GM23338 (cell line): ENCODE measurements at regions not wholly inside any gene's neighbourhood (a gene's known extent, or its start where the extent isn't known, plus 50 kb on each side); places are given as distances from the start of the nearest gene placed in this dataset.
"Not testable (repeated sequence)": the region's sequence is repeated elsewhere in the genome, so short reads cannot be mapped to it uniquely, and the experiment has no call there.

Experiments used
- ATAC-seq: fragments of 200-7000 bp; cut with Tn5 transposase; 3 replicates; pipeline ENCODE4 v1.9.1; 2020
- DNase-seq: peaks from one replicate; pipeline ENCODE4 v3.0.0-alpha.2; 2015; ENCODE audit warnings: low spot score
- H2AFZ ChIP-seq: fragments of 200-600 bp; sonication (generic); 2 replicates; pipeline ENCODE4 v1.8.0; 2016; ENCODE audit warnings: antibody characterized with exemption, mild to moderate bottlenecking, moderate library complexity
- H3F3A ChIP-seq: fragments of 200-600 bp; sonication (generic); replicated peaks from 2 replicates; pipeline ENCODE4 v1.8.0; 2017; ENCODE audit warnings: antibody characterized with exemption, mixed run types, low read depth
- H3K27ac ChIP-seq: fragments of 200-600 bp; sonication (generic); 2 replicates; pipeline ENCODE4 v1.6.1; 2016; ENCODE audit warnings: low read depth
- H3K27me3 ChIP-seq: fragments of 200-600 bp; sonication (generic); 2 replicates; pipeline ENCODE4 v1.8.0; 2016; ENCODE audit warnings: mild to moderate bottlenecking, mixed run types, moderate library complexity; ENCODE audit not compliant: insufficient read depth
- H3K36me3 ChIP-seq: fragments of 200-600 bp; sonication (generic); 2 replicates; pipeline ENCODE4 v1.8.0; 2016; ENCODE audit warnings: mild to moderate bottlenecking; ENCODE audit not compliant: insufficient read depth
- H3K4me1 ChIP-seq: fragments of 200-600 bp; sonication (generic); 2 replicates; pipeline ENCODE4 v1.8.0; 2016; ENCODE audit warnings: mild to moderate bottlenecking, moderate library complexity; ENCODE audit not compliant: insufficient read depth
- H3K4me2 ChIP-seq: fragments of 200-600 bp; sonication (generic); 2 replicates; pipeline ENCODE4 v1.7.1; 2017; ENCODE audit warnings: mixed run types
- H3K4me3 ChIP-seq: fragments of 200-600 bp; sonication (generic); 2 replicates; pipeline ENCODE4 v1.6.1; 2016; ENCODE audit warnings: mixed run types
- H3K79me2 ChIP-seq: fragments of 200-600 bp; sonication (generic); replicated peaks from 2 replicates; pipeline ENCODE4 v1.8.0; 2017; ENCODE audit warnings: mild to moderate bottlenecking; ENCODE audit not compliant: insufficient read depth
- H3K9me2 ChIP-seq: fragments of 200-600 bp; sonication (generic); 2 replicates; pipeline ENCODE4 v1.8.0; 2017; ENCODE audit not compliant: insufficient read depth
- H4K20me1 ChIP-seq: fragments of 200-600 bp; sonication (generic); replicated peaks from 2 replicates; pipeline ENCODE4 v1.8.0; 2017; ENCODE audit warnings: mild to moderate bottlenecking; ENCODE audit not compliant: insufficient read depth
- H3K27ac Mint-ChIP-seq: 2 replicates; pipeline ENCODE4 v1.8.0; 2020; ENCODE audit warnings: inconsistent platforms, mild to moderate bottlenecking, moderate library complexity, mixed read lengths
- H3K27me3 Mint-ChIP-seq: 3 replicates; pipeline ENCODE4 v1.8.0; 2022; ENCODE audit warnings: low read depth, mild to moderate bottlenecking, moderate library complexity, mixed read lengths, inconsistent platforms; ENCODE audit not compliant: insufficient read depth, poor library complexity
- H3K36me3 Mint-ChIP-seq: 3 replicates; pipeline ENCODE4 v1.8.0; 2021; ENCODE audit warnings: low read depth, mild to moderate bottlenecking, inconsistent platforms, moderate library complexity, mixed read lengths
- H3K4me1 Mint-ChIP-seq: 3 replicates; pipeline ENCODE4 v1.8.0; 2020; ENCODE audit warnings: mild to moderate bottlenecking, inconsistent platforms, mixed read lengths
- H3K4me3 Mint-ChIP-seq: 3 replicates; pipeline ENCODE4 v1.8.0; 2021; ENCODE audit warnings: moderate library complexity, mild to moderate bottlenecking, inconsistent platforms, mixed read lengths
- H3K9me3 Mint-ChIP-seq: 3 replicates; pipeline ENCODE4 v1.8.0; 2020; ENCODE audit warnings: moderate library complexity, mild to moderate bottlenecking, inconsistent platforms, mixed read lengths

DNA sequence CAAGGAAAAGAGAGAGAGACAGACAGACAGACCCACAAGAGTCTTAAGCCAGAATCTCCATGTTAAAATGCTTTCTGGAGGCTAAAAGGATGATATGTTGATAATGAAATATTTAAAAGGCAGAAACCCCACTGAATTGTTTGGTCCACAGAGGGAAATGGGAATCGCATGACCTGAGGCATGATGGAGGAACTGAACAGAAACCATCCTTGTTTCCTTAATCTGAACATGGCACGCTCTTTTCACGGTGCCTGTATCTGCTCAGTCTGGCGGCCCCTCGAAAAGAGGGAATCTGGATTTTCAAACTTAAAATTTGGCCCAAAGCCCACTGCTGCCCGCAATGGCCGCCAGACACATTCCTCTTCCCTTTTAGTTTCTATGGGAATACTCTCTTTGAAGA is 173.5 kb upstream of the OSBPL11 start:
- H3K27ac Mint-ChIP-seq, H3K4me2 ChIP-seq, H3K9me3 Mint-ChIP-seq, H3K4me1 ChIP-seq, H3K27ac ChIP-seq, H3F3A ChIP-seq, H4K20me1 ChIP-seq, DNase-seq, H3K36me3 Mint-ChIP-seq, H3K4me3 Mint-ChIP-seq, H3K79me2 ChIP-seq, H3K4me3 ChIP-seq, ATAC-seq, H3K36me3 ChIP-seq, H2AFZ ChIP-seq, H3K9me2 ChIP-seq: not testable (repeated sequence)
- H3K27me3 ChIP-seq, result peaks cover 24% of the 10 kb centered on the region
- H3K27me3 Mint-ChIP-seq, result peaks cover 31% of the 10 kb centered on the region
- peaks cover 19% of the 10 kb centered on the region for H3K4me1 Mint-ChIP-seq

DNA sequence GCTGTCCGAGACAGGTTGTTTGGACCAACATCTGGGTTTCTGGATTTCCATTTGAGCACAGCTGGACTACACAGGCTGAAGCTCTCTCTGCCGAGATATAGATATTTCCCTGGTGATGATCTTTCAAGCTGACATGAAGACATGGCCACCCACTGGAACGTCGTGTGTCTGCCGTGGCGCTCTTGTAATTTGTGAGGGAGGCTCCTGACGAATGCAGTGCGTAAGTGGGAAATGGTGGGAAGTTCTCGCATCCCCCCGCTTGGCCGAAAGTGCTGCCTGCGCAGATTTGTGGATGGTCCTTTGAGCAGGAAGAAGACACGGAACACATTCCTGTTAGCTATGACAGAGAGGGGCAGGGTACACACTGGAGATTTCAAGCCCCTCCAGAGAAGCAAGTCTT is 176.2 kb upstream of the OSBPL11 start:
- not testable (repeated sequence) for H4K20me1 ChIP-seq, H3K9me3 Mint-ChIP-seq, H3K4me3 Mint-ChIP-seq, H3K27ac ChIP-seq, H3K4me1 ChIP-seq, H3K36me3 Mint-ChIP-seq, H2AFZ ChIP-seq, H3F3A ChIP-seq, H3K4me1 Mint-ChIP-seq, H3K36me3 ChIP-seq, DNase-seq, H3K79me2 ChIP-seq, ATAC-seq, H3K27ac Mint-ChIP-seq, H3K4me2 ChIP-seq, H3K9me2 ChIP-seq, H3K4me3 ChIP-seq
- peaks cover 10% of the 10 kb centered on the region for H3K27me3 ChIP-seq
- H3K27me3 Mint-ChIP-seq, result peaks cover 18% of the 10 kb centered on the region

DNA sequence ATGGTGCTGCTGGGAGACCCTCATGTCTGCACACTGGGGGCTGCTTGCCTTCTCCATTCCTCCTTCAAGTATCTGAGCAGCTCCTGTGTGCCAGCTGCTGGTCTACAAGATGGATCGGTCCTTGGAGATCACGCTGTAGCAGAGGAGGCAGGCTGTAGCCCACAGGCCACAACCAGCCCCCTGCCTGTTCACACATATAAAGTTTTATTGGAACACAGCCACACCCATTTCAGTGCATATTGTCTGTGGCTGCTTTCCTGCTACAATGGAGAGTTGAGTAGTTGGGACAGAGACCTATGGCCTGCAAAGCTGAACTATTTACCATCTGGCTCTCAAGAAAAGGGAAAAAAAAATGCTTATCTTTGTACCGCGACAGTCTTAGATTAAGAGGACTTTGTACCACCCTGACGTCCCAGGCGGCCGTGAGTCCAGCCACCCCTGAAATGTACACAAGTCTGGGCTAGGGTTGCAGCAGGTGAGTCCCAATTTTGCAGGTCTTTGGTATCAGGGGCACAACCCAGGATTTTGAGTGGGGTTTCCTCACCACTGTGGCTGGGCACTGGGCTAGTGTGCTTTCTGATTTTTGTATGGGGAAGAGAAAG is 179.2 kb upstream of the OSBPL11 start:
- H3K27me3 Mint-ChIP-seq, H2AFZ ChIP-seq, H3K36me3 Mint-ChIP-seq, H3K79me2 ChIP-seq, H3K4me1 ChIP-seq, H3K4me3 Mint-ChIP-seq, H4K20me1 ChIP-seq, H3K4me2 ChIP-seq, H3K9me3 Mint-ChIP-seq, H3K9me2 ChIP-seq, H3K4me3 ChIP-seq, ATAC-seq, H3K27ac ChIP-seq, H3K27me3 ChIP-seq, DNase-seq, H3K36me3 ChIP-seq, H3F3A ChIP-seq, H3K27ac Mint-ChIP-seq: not testable (repeated sequence)
- peaks cover 17% of the 10 kb centered on the region; the same call in 2 of the 3 replicates for H3K4me1 Mint-ChIP-seq

DNA sequence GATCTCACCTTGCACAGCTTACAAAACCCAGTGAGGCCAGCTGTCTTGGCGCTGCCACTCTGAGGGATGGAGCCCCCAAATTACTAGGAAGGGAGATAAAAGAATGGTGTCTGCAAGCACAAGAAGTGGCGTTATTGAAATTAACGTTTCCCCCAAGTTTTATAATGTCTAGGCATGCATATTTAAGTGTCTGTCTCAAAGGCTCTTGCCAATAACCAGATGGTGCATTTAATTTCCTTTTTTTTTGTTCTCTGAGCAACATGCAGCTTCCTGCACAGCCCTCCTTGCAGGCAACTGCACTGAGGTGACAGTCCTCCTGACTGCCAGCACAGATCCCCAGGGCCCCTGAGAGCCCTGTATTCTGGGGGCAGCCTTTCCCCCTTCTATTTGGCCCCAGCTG is 179.8 kb upstream of the OSBPL11 start:
- H3K27ac Mint-ChIP-seq, H3K4me2 ChIP-seq, H3K4me3 ChIP-seq, DNase-seq, H3K27me3 ChIP-seq, H3K4me1 ChIP-seq, H3K27ac ChIP-seq, H4K20me1 ChIP-seq, H3K27me3 Mint-ChIP-seq, H3F3A ChIP-seq, H3K36me3 Mint-ChIP-seq, ATAC-seq, H3K4me3 Mint-ChIP-seq, H3K79me2 ChIP-seq, H3K36me3 ChIP-seq, H3K9me2 ChIP-seq, H2AFZ ChIP-seq, H3K9me3 Mint-ChIP-seq: not testable (repeated sequence)
- peaks cover 18% of the 10 kb centered on the region; the same call in 2 of the 3 replicates for H3K4me1 Mint-ChIP-seq

DNA sequence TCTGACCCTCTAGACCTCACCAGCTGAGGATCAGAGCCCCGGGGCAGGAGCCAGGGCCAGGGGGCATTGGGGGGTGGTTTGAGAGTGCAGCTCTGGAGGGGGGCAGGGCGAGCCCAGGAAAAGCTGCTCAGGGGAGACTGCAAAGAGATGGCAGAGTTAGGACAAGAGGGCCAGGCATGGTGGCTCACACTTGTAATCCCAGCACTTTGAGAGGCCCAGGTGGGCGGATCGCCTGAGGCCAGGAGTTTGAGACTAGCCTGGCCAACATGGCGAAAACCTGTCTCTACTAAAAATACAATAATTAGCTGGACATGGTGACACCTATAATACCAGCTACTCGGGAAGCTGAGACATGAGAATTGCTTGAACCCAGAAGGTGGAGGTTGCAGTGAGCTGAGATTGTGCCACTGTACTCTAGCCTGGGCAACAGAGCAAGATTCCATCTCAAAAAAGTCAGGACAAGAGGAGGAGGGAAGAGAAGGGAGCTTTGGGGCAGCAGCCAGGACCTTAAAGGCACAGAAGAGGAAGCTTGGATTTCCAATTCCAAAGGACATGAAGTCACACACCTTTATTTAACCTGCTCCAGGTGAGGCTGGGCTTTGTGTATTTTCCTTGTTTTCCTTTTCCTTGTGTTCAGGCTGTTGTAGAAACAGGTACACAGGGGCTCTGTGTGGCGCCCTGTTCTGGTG is 180.5 kb upstream of the OSBPL11 start:
- H3K27me3 ChIP-seq, H3K9me3 Mint-ChIP-seq, H3K4me3 ChIP-seq, H3K36me3 Mint-ChIP-seq, H3K27ac Mint-ChIP-seq, H3K4me3 Mint-ChIP-seq, H3K9me2 ChIP-seq, H3K36me3 ChIP-seq, H3K4me2 ChIP-seq, H3F3A ChIP-seq, H3K27ac ChIP-seq, ATAC-seq, H4K20me1 ChIP-seq, H3K79me2 ChIP-seq, H3K27me3 Mint-ChIP-seq, DNase-seq, H3K4me1 ChIP-seq, H2AFZ ChIP-seq: not testable (repeated sequence)
- H3K4me1 Mint-ChIP-seq, result peaks cover 18% of the 10 kb centered on the region; the same call in 2 of the 3 replicates
